SK-N-SH treated with all-trans-retinoic acid at 6 μM for 48 hours (cell line): ENCODE measurements at regions not wholly inside any gene's neighbourhood (a gene's known extent, or its start where the extent isn't known, plus 50 kb on each side); places are given as distances from the start of the nearest gene placed in this dataset.
A peak's percentile ranks its signal among the peaks of the same experiment; 100 is the strongest.

Experiments
- ATAC-seq: fragments of 200-7000 bp; cut with Tn5 transposase; 3 replicates; pipeline ENCODE4 v1.9.1; 2020; ENCODE audit warnings: mild to moderate bottlenecking, moderate library complexity
- BACH2 ChIP-seq: fragments of 250-450 bp; sonication (Bioruptor Pico); IDR thresholded peaks from 2 replicates; pipeline ENCODE4 v1.9.0; 2021; ENCODE audit warnings: mild to moderate bottlenecking, borderline replicate concordance
- CREB5 ChIP-seq: fragments of 250-450 bp; sonication (Bioruptor Pico); IDR thresholded peaks from 2 replicates; pipeline ENCODE4 v1.5.1; 2020; ENCODE audit warnings: low read depth, mild to moderate bottlenecking, moderate library complexity
- ESRRG ChIP-seq: fragments of 250-450 bp; sonication (Bioruptor Pico); IDR thresholded peaks from 2 replicates; pipeline ENCODE4 v1.6.1; 2021; ENCODE audit warnings: mild to moderate bottlenecking
- GLIS3 ChIP-seq: fragments of 250-450 bp; sonication (Bioruptor Pico); IDR thresholded peaks from 2 replicates; pipeline ENCODE4 v1.5.0; 2020; ENCODE audit warnings: mild to moderate bottlenecking, moderate library complexity
- ISL1 ChIP-seq: fragments of 250-450 bp; sonication (Bioruptor Pico); IDR thresholded peaks from 2 replicates; pipeline ENCODE4 v2.1.2; 2022; ENCODE audit warnings: mild to moderate bottlenecking, moderate library complexity
- OSR1 ChIP-seq: fragments of 250-450 bp; sonication (Bioruptor Pico); IDR thresholded peaks from 2 replicates; pipeline ENCODE4 v1.8.0; 2022; ENCODE audit warnings: moderate library complexity, mild to moderate bottlenecking, inconsistent platforms
- PATZ1 ChIP-seq: fragments of 250-450 bp; sonication (Bioruptor Pico); IDR thresholded peaks from 2 replicates; pipeline ENCODE4 v1.8.0; 2020; ENCODE audit warnings: mild to moderate bottlenecking, moderate library complexity, borderline replicate concordance
- POU6F1 ChIP-seq: fragments of 250-450 bp; sonication (Bioruptor Pico); IDR thresholded peaks from 2 replicates; pipeline ENCODE4 v1.8.0; 2021; ENCODE audit warnings: low read depth, mild to moderate bottlenecking, moderate library complexity, borderline replicate concordance
- PPARA ChIP-seq: fragments of 250-450 bp; sonication (Bioruptor Pico); IDR thresholded peaks from 2 replicates; pipeline ENCODE4 v1.5.0; 2020; ENCODE audit warnings: mild to moderate bottlenecking, borderline replicate concordance
- RARB ChIP-seq: fragments of 250-450 bp; sonication (Bioruptor Pico); IDR thresholded peaks from 2 replicates; pipeline ENCODE4 v1.8.0; 2021; ENCODE audit warnings: mild to moderate bottlenecking, moderate library complexity
- SNAI2 ChIP-seq: fragments of 250-450 bp; sonication (Bioruptor Pico); IDR thresholded peaks from 2 replicates; pipeline ENCODE4 v1.5.0; 2020; ENCODE audit warnings: mild to moderate bottlenecking, moderate library complexity
- TCF4 ChIP-seq: fragments of 250-450 bp; sonication (Bioruptor Pico); IDR thresholded peaks from 2 replicates; pipeline ENCODE4 v1.8.0; 2021; ENCODE audit warnings: mild to moderate bottlenecking, moderate library complexity, borderline replicate concordance
- TOX ChIP-seq: fragments of 250-450 bp; sonication (Bioruptor Pico); IDR thresholded peaks from 2 replicates; pipeline ENCODE4 v1.8.0; 2021; ENCODE audit warnings: mild to moderate bottlenecking, moderate library complexity, borderline replicate concordance
- TSHZ2 ChIP-seq: fragments of 250-450 bp; sonication (Bioruptor Pico); IDR thresholded peaks from 2 replicates; pipeline ENCODE4 v1.5.0; 2020; ENCODE audit warnings: mild to moderate bottlenecking, moderate library complexity
- ZFP3 ChIP-seq: fragments of 250-450 bp; sonication (Bioruptor Pico); IDR thresholded peaks from 2 replicates; pipeline ENCODE4 v1.5.0; 2020; ENCODE audit warnings: mild to moderate bottlenecking, moderate library complexity
- ZFP30 ChIP-seq: fragments of 450-650 bp; formaldehyde crosslinking; IDR thresholded peaks from 2 replicates; pipeline ENCODE4 v1.5.0; 2022; ENCODE audit warnings: mild to moderate bottlenecking, moderate library complexity
- ZNF565 ChIP-seq: fragments of 450-650 bp; formaldehyde crosslinking; conservative IDR thresholded peaks from 2 replicates; pipeline ENCODE4 v1.5.0; 2020; ENCODE audit warnings: low read depth, mild to moderate bottlenecking, moderate library complexity
- ZNF70 ChIP-seq: fragments of 450-650 bp; formaldehyde crosslinking; IDR thresholded peaks from 2 replicates; pipeline ENCODE4 v1.5.0; 2020; ENCODE audit warnings: mild to moderate bottlenecking, moderate library complexity
- ZNF8 ChIP-seq: fragments of 450-650 bp; formaldehyde crosslinking; IDR thresholded peaks from 2 replicates; pipeline ENCODE4 v1.5.0; 2020; ENCODE audit warnings: mild to moderate bottlenecking, moderate library complexity
- TF ChIP-seq, protein P1 (sequence below): fragments of 250-450 bp; sonication (Bioruptor Pico); IDR thresholded peaks from 2 replicates; pipeline ENCODE4 v1.5.1; 2021; ENCODE audit warnings: mild to moderate bottlenecking, moderate library complexity

- TF ChIP-seq OSR1 (CRISPR knock-in tag) (no peak), ZNF8 (CRISPR knock-in tag) (no peak), ZNF70 (CRISPR knock-in tag) (no peak), PPARA (CRISPR knock-in tag) (no peak), ZFP30 (CRISPR knock-in tag) (no peak), TOX (no peak), BACH2 (CRISPR knock-in tag) (no peak), SNAI2 (no peak), ZFP3 (CRISPR knock-in tag) (no peak), TSHZ2 (no peak), RARB (CRISPR knock-in tag) (no peak), PATZ1 (CRISPR knock-in tag) (no peak), ESRRG (CRISPR knock-in tag) (no peak)
- no peak for ATAC-seq
Observed at GRCh38 chr2:182553483-182553882, 126.6 kb upstream of the PDE1A start.

DNA sequence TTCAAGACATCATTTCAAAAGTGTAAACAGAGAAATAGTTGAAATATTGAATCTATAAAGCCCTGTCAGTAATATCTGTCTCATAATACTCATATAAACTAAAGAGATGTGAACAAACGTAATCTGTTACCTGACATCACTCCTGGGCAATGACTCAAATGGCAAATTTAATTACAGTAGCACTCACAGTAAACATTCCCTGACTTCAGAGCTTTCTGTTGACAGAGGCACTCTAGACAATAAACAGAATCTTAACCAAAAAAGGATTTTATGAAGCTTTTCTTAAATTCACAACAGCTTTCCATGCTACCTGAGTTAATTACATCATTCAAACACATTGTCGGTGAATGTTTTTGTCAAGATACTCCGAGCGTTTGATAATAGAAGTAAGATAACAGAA, 128.1 kb upstream of the PDE1A start:
- TF ChIP-seq ZFP3 (CRISPR knock-in tag) (no peak), ISL1 (peak; percentile 64), ZNF565 (CRISPR knock-in tag) (no peak), OSR1 (CRISPR knock-in tag) (no peak), ZFP30 (CRISPR knock-in tag) (no peak), ZNF70 (CRISPR knock-in tag) (no peak)
- TF ChIP-seq, protein P1, sequence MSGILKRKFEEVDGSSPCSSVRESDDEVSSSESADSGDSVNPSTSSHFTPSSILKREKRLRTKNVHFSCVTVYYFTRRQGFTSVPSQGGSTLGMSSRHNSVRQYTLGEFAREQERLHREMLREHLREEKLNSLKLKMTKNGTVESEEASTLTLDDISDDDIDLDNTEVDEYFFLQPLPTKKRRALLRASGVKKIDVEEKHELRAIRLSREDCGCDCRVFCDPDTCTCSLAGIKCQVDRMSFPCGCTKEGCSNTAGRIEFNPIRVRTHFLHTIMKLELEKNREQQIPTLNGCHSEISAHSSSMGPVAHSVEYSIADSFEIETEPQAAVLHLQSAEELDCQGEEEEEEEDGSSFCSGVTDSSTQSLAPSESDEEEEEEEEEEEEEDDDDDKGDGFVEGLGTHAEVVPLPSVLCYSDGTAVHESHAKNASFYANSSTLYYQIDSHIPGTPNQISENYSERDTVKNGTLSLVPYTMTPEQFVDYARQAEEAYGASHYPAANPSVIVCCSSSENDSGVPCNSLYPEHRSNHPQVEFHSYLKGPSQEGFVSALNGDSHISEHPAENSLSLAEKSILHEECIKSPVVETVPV (CRISPR knock-in tag): no peak
- ATAC-seq: no peak

DNA sequence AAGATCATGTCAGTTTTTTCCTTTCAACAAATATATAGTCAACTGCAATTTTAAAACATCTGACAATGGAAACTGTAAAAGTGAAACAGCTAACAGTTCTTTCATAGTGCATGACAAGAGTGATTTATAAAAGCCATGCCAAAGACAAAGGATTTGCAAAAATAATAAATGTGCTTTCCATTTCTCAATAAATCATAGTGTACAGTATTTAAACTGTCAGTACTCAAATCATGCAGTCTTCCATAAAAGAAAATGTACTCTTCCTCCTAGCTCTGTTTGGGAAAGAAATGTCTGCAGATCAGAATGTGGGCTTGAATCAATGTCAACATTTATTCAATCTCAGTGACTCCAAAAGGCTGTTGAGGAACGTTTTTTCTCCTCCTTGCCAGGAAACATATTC, 131.7 kb upstream of the PDE1A start:
- TF ChIP-seq ZFP30 (CRISPR knock-in tag) (no peak), PPARA (CRISPR knock-in tag) (no peak), ZNF70 (CRISPR knock-in tag) (no peak), TOX (no peak)
- ATAC-seq: no peak

DNA sequence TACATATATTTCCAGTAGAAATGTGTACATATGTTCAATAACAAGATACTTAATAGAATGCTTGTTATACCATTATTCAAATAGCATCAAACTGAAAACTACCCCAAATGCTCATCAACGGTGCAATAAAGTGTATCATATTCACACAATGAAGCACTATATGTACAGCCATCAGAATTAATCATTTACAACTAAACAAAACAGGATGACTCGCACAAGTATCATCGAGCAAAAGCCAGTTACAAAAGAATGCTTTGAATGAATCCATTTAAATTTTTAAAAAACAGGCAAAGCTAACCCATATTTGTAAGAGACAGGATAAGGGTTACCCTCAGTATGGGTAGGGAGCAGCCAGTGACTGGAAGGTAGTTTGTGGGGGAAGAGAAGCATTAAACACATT, 132.8 kb upstream of the PDE1A start:
- no peak for ATAC-seq
- no peak for TF ChIP-seq GLIS3 (CRISPR knock-in tag)

DNA sequence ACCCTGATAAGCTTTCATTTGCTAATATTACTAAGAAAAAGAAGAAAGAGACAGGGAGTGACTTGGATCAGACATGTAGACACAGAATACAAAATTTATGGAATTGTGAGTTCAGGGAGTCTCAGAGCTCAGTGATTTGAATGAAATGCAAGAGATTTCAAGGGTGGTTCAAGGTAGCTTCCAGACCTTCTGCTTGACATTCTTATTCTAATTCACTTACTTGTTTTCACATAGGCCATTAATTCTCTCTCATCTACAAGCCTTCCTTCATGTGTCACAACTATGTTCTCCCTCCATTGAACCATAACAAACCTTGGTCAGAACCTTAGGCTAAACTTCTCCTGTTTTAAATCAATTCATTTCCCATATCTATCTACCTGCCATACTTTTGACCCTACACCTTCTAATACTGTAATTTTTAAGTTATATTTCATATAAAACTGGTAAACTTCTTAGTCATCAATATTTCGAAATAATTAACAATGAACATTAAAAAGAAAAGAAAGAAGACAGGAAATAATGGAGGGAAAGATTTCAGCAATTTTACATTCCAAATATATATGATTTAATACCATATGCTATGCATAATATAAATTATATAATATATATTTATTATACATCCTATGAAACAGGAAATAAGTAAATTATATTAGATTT, 139.2 kb upstream of the PDE1A start:
- no peak for ATAC-seq
- TF ChIP-seq PATZ1 (CRISPR knock-in tag) (no peak), SNAI2 (no peak), ZNF565 (CRISPR knock-in tag) (no peak), ESRRG (CRISPR knock-in tag) (no peak), CREB5 (no peak), TCF4 (CRISPR knock-in tag) (no peak), ZNF8 (CRISPR knock-in tag) (no peak), ZFP30 (CRISPR knock-in tag) (no peak), ISL1 (no peak), PPARA (CRISPR knock-in tag) (no peak), TOX (no peak), RARB (CRISPR knock-in tag) (no peak), POU6F1 (no peak), BACH2 (CRISPR knock-in tag) (no peak)
- TF ChIP-seq, protein P1 (CRISPR knock-in tag): no peak
